ENCODE measurements at regions not wholly inside any gene's neighbourhood (a gene's known extent, or its start where the extent isn't known, plus 50 kb on each side); places are given as distances from the start of the nearest gene placed in this dataset.

- CTCF ChIA-PET, result no interaction called here
- TF ChIP-seq ZNF384 (IDR thresholded peaks at IDR 0.05), result no peak
- no peak for TF ChIP-seq FOXK2 (IDR thresholded peaks at IDR 0.05)
- no peak for TF ChIP-seq TARDBP (IDR thresholded peaks at IDR 0.05)
- TF ChIP-seq CTBP1 (IDR thresholded peaks at IDR 0.05; ENCODE audit: borderline replicate concordance), result no peak
- TF ChIP-seq FOXM1 (IDR thresholded peaks at IDR 0.05; ENCODE audit: borderline replicate concordance), result no peak
- no peak for TF ChIP-seq BHLHE40 (IDR thresholded peaks at IDR 0.05; ENCODE audit: borderline replicate concordance)
- TF ChIP-seq L3MBTL2 (conservative IDR thresholded peaks at IDR 0.05), result no peak
- no peak for TF ChIP-seq FOXA1 (IDR thresholded peaks at IDR 0.05)
- TF ChIP-seq LEF1 (IDR thresholded peaks at IDR 0.05; ENCODE audit: borderline replicate concordance), result no peak
- TF ChIP-seq ELF4 (IDR thresholded peaks at IDR 0.05), result no peak
- TF ChIP-seq NFRKB (IDR thresholded peaks at IDR 0.05), result no peak
- no peak for TF ChIP-seq ARNT (IDR thresholded peaks at IDR 0.05)
- TF ChIP-seq SP1 (IDR thresholded peaks at IDR 0.05), result no peak
- no peak for TF ChIP-seq SUZ12 (IDR thresholded peaks at IDR 0.05)
- DNase-seq (ENCODE audit: extremely low spot score), result peak; percentile 37
- POLR2A ChIA-PET, result no interaction called here
Observed at GRCh38 chr2:241933179-241933911, 63.8 kb downstream of the RTP5 start.

- ChIA-PET POLR2A (no interaction called here), CTCF (no interaction called here)
- no peak for DNase-seq (ENCODE audit: extremely low spot score)
- no peak for TF ChIP-seq FOXA1 (IDR thresholded peaks at IDR 0.05)
- no peak for TF ChIP-seq ZNF384 (IDR thresholded peaks at IDR 0.05)
- TF ChIP-seq NFRKB (IDR thresholded peaks at IDR 0.05), result no peak
- TF ChIP-seq CTBP1 (IDR thresholded peaks at IDR 0.05; ENCODE audit: borderline replicate concordance), result no peak
- no peak for TF ChIP-seq ELF4 (IDR thresholded peaks at IDR 0.05)
- TF ChIP-seq LEF1 (IDR thresholded peaks at IDR 0.05; ENCODE audit: borderline replicate concordance), result no peak
- TF ChIP-seq HDGF (IDR thresholded peaks at IDR 0.05; ENCODE audit: borderline replicate concordance), result no peak
- no peak for TF ChIP-seq SP1 (IDR thresholded peaks at IDR 0.05)
- TF ChIP-seq TARDBP (IDR thresholded peaks at IDR 0.05), result no peak
- no peak for TF ChIP-seq L3MBTL2 (conservative IDR thresholded peaks at IDR 0.05)
- no peak for TF ChIP-seq ARNT (IDR thresholded peaks at IDR 0.05)
- TF ChIP-seq FOXM1 (IDR thresholded peaks at IDR 0.05; ENCODE audit: borderline replicate concordance), result no peak
- no peak for TF ChIP-seq BHLHE40 (IDR thresholded peaks at IDR 0.05; ENCODE audit: borderline replicate concordance)
- no peak for TF ChIP-seq PKNOX1 (IDR thresholded peaks at IDR 0.05)
- TF ChIP-seq FOXK2 (IDR thresholded peaks at IDR 0.05), result no peak
- TF ChIP-seq SUZ12 (IDR thresholded peaks at IDR 0.05), result no peak
Observed at GRCh38 chr2:241935314-241935713, 65.8 kb downstream of the RTP5 start.

GRCh38 chr2:241935774-241936173 lies 66.2 kb downstream of the RTP5 start:
- POLR2A ChIA-PET, result no interaction called here
- TF ChIP-seq FOXA1 (IDR thresholded peaks at IDR 0.05) (no peak), LEF1 (IDR thresholded peaks at IDR 0.05; ENCODE audit: borderline replicate concordance) (no peak), FOXM1 (IDR thresholded peaks at IDR 0.05; ENCODE audit: borderline replicate concordance) (no peak), SP1 (IDR thresholded peaks at IDR 0.05) (no peak), TARDBP (IDR thresholded peaks at IDR 0.05) (no peak), SUZ12 (IDR thresholded peaks at IDR 0.05) (no peak), FOXK2 (IDR thresholded peaks at IDR 0.05) (no peak), HDGF (IDR thresholded peaks at IDR 0.05; ENCODE audit: borderline replicate concordance) (no peak), BHLHE40 (IDR thresholded peaks at IDR 0.05; ENCODE audit: borderline replicate concordance) (no peak), NFRKB (IDR thresholded peaks at IDR 0.05) (no peak), PKNOX1 (IDR thresholded peaks at IDR 0.05) (no peak), ELF4 (IDR thresholded peaks at IDR 0.05) (no peak)
- CTCF ChIA-PET, result no interaction called here
- DNase-seq (ENCODE audit: extremely low spot score), result no peak

- no peak for DNase-seq (ENCODE audit: extremely low spot score)
- ChIA-PET CTCF (no interaction called here), POLR2A (no interaction called here)
- TF ChIP-seq TARDBP (IDR thresholded peaks at IDR 0.05) (no peak), LEF1 (IDR thresholded peaks at IDR 0.05; ENCODE audit: borderline replicate concordance) (no peak), SP1 (IDR thresholded peaks at IDR 0.05) (no peak), ZNF384 (IDR thresholded peaks at IDR 0.05) (no peak), CTBP1 (IDR thresholded peaks at IDR 0.05; ENCODE audit: borderline replicate concordance) (no peak)
Observed at GRCh38 chr2:241936457-241937133, 67.1 kb downstream of the RTP5 start.

GRCh38 chr2:241937297-241937696 lies 67.8 kb downstream of the RTP5 start:
- ChIA-PET POLR2A (no interaction called here), CTCF (no interaction called here)
- no peak for DNase-seq (ENCODE audit: extremely low spot score)
- TF ChIP-seq SUZ12 (IDR thresholded peaks at IDR 0.05) (no peak), CTBP1 (IDR thresholded peaks at IDR 0.05; ENCODE audit: borderline replicate concordance) (no peak), ZNF384 (IDR thresholded peaks at IDR 0.05) (no peak), ARNT (IDR thresholded peaks at IDR 0.05) (no peak), TARDBP (IDR thresholded peaks at IDR 0.05) (no peak), HDGF (IDR thresholded peaks at IDR 0.05; ENCODE audit: borderline replicate concordance) (no peak), FOXM1 (IDR thresholded peaks at IDR 0.05; ENCODE audit: borderline replicate concordance) (no peak)

GRCh38 chr2:241939541-241939940 lies 70.0 kb downstream of the RTP5 start:
- ChIA-PET CTCF (no interaction called here), POLR2A (no interaction called here)
- no peak for TF ChIP-seq ELF4 (IDR thresholded peaks at IDR 0.05)
- TF ChIP-seq HDGF (IDR thresholded peaks at IDR 0.05; ENCODE audit: borderline replicate concordance), result no peak
- no peak for TF ChIP-seq ZNF384 (IDR thresholded peaks at IDR 0.05)
- TF ChIP-seq FOXK2 (IDR thresholded peaks at IDR 0.05), result no peak
- TF ChIP-seq LEF1 (IDR thresholded peaks at IDR 0.05; ENCODE audit: borderline replicate concordance), result no peak
- no peak for TF ChIP-seq BHLHE40 (IDR thresholded peaks at IDR 0.05; ENCODE audit: borderline replicate concordance)
- TF ChIP-seq TARDBP (IDR thresholded peaks at IDR 0.05), result no peak
- no peak for TF ChIP-seq PKNOX1 (IDR thresholded peaks at IDR 0.05)
- TF ChIP-seq FOXM1 (IDR thresholded peaks at IDR 0.05; ENCODE audit: borderline replicate concordance), result no peak
- TF ChIP-seq SUZ12 (IDR thresholded peaks at IDR 0.05), result no peak
- no peak for TF ChIP-seq L3MBTL2 (conservative IDR thresholded peaks at IDR 0.05)
- TF ChIP-seq SP1 (IDR thresholded peaks at IDR 0.05), result no peak
- no peak for TF ChIP-seq FOXA1 (IDR thresholded peaks at IDR 0.05)
- no peak for TF ChIP-seq ARNT (IDR thresholded peaks at IDR 0.05)
- TF ChIP-seq CTBP1 (IDR thresholded peaks at IDR 0.05; ENCODE audit: borderline replicate concordance), result no peak
- no peak for TF ChIP-seq NFRKB (IDR thresholded peaks at IDR 0.05)
- DNase-seq (ENCODE audit: extremely low spot score), result no peak

All from HEK293T (cell line).